B cell (primary cell): ENCODE measurements at regions not wholly inside any gene's neighbourhood (a gene's known extent, or its start where the extent isn't known, plus 50 kb on each side); places are given as distances from the start of the nearest gene placed in this dataset.

Experiments used
- EZH2 ChIP-seq: IDR thresholded peaks from 2 replicates; pipeline ENCODE4 v1.6.1; 2012; ENCODE audit warnings: borderline replicate concordance, low read depth, mild to moderate bottlenecking, moderate library complexity, low read length; ENCODE audit not compliant: insufficient read depth, poor library complexity, severe bottlenecking
- TF ChIP-seq, protein P1 (sequence below): fragments of 200-600 bp; IDR thresholded peaks from one replicate; pipeline ENCODE4 v1.8.0; 2022; ENCODE audit warnings: antibody characterized with exemption, mild to moderate bottlenecking

DNA sequence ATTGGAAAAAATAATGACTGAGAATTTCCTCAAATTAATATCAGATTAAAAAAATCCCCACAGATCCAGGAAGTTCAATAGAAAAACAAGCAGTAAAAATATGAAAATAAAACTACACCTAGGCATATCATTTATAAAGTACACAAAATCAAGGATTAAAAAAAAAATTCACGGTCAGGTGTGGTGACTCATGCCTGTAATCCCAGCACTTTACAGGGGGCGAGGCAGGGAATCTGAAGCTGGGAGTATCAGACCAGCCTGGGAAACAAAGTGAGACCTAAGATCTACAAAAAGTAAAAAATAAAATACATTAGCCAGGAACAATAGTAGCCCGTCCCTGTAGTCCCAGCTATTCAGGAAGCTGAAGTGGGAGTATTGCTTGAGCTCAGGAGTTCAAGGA is 778.3 kb upstream of the ALCAM start:
- TF ChIP-seq, protein P1, sequence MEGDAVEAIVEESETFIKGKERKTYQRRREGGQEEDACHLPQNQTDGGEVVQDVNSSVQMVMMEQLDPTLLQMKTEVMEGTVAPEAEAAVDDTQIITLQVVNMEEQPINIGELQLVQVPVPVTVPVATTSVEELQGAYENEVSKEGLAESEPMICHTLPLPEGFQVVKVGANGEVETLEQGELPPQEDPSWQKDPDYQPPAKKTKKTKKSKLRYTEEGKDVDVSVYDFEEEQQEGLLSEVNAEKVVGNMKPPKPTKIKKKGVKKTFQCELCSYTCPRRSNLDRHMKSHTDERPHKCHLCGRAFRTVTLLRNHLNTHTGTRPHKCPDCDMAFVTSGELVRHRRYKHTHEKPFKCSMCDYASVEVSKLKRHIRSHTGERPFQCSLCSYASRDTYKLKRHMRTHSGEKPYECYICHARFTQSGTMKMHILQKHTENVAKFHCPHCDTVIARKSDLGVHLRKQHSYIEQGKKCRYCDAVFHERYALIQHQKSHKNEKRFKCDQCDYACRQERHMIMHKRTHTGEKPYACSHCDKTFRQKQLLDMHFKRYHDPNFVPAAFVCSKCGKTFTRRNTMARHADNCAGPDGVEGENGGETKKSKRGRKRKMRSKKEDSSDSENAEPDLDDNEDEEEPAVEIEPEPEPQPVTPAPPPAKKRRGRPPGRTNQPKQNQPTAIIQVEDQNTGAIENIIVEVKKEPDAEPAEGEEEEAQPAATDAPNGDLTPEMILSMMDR = no peak
- TF ChIP-seq EZH2 = no peak
